Liver (tissue), 8 donors: ENCODE measurements at regions not wholly inside any gene's neighbourhood (a gene's known extent, or its start where the extent isn't known, plus 50 kb on each side); places are given as distances from the start of the nearest gene placed in this dataset.

Experiments
- DNase-seq: peaks from one replicate; pipeline ENCODE4 v3.0.0-alpha.2; 2017; ENCODE audit warnings: low spot score
- H3K27ac ChIP-seq, 2 donors: one replicate each; pipeline ENCODE4 v1.7.0; 2013; ENCODE audit warnings: inconsistent platforms in 2 of 2, low read length in 2 of 2, control low read depth in 1 of 2, low read depth in 1 of 2, mild to moderate bottlenecking in 1 of 2
- H3K27me3 ChIP-seq, 4 donors: one replicate each; pipeline versions ENCODE4 v1.6.1 to v1.7.0; 2013; ENCODE audit warnings: low read length in 3 of 4, inconsistent platforms in 1 of 4, mild to moderate bottlenecking in 1 of 4, moderate library complexity in 1 of 4; ENCODE audit not compliant: control insufficient read depth in 4 of 4, insufficient read depth in 4 of 4
- H3K36me3 ChIP-seq, 4 donors: one replicate each; pipeline versions ENCODE4 v1.6.1 to v1.7.0; 2013; ENCODE audit warnings: low read length in 3 of 4, mild to moderate bottlenecking in 3 of 4, low read depth in 1 of 4, moderate library complexity in 1 of 4; ENCODE audit not compliant: control insufficient read depth in 4 of 4, insufficient read depth in 3 of 4
- H3K4me1 ChIP-seq, 4 donors: one replicate each; pipeline versions ENCODE4 v1.6.1 to v1.7.0; 2013; ENCODE audit warnings: low read length in 3 of 4, mild to moderate bottlenecking in 3 of 4, moderate library complexity in 1 of 4; ENCODE audit not compliant: control insufficient read depth in 4 of 4, insufficient read depth in 4 of 4
- H3K4me3 ChIP-seq, 3 donors: one replicate each; pipeline versions ENCODE4 v1.6.1 to v1.7.0; 2013; ENCODE audit warnings: low read length in 3 of 3, control low read depth in 1 of 3, low read depth in 1 of 3, mild to moderate bottlenecking in 1 of 3
- H3K9ac ChIP-seq, 2 donors: one replicate each; pipeline ENCODE4 v1.7.0; 2013; ENCODE audit warnings: low read length in 2 of 2, mild to moderate bottlenecking in 2 of 2, moderate library complexity in 2 of 2, control low read depth in 1 of 2, low read depth in 1 of 2
- H3K9me3 ChIP-seq, 4 donors: one replicate each; pipeline versions ENCODE4 v1.6.1 to v1.7.0; 2013; ENCODE audit warnings: low read length in 3 of 4; ENCODE audit not compliant: control insufficient read depth in 4 of 4
- CTCF ChIP-seq: fragments of 150-350 bp; IDR thresholded peaks from 2 replicates; pipeline ENCODE4 v1.5.1; 2017; ENCODE audit warnings: improper control_type of control experiment, low read depth, low read length; ENCODE audit not compliant: missing input control
- FOXA1 ChIP-seq: IDR thresholded peaks from 2 replicates; pipeline ENCODE4 v1.6.1; 2016; ENCODE audit warnings: antibody characterized with exemption
- FOXA2 ChIP-seq: IDR thresholded peaks from 2 replicates; pipeline ENCODE4 v1.6.1; 2016; ENCODE audit warnings: antibody characterized with exemption
- GABPA ChIP-seq, 2 donors: IDR thresholded peaks in 1 of 2; conservative IDR thresholded peaks in 1 of 2; 2 replicates each; pipeline ENCODE4 v1.6.1; 2016; ENCODE audit warnings: antibody characterized with exemption in 2 of 2, mild to moderate bottlenecking in 1 of 2, moderate library complexity in 1 of 2
- HNF4G ChIP-seq: IDR thresholded peaks from 2 replicates; pipeline ENCODE4 v1.6.1; 2016; ENCODE audit warnings: antibody characterized with exemption
- NR2F2 ChIP-seq: IDR thresholded peaks from 2 replicates; pipeline ENCODE4 v1.6.1; 2016; ENCODE audit warnings: antibody characterized with exemption
- REST ChIP-seq: IDR thresholded peaks from 2 replicates; pipeline ENCODE4 v1.6.1; 2016; ENCODE audit warnings: antibody characterized with exemption, mild to moderate bottlenecking
- SP1 ChIP-seq: IDR thresholded peaks from 2 replicates; pipeline ENCODE4 v1.6.1; 2018; ENCODE audit warnings: antibody characterized with exemption, mild to moderate bottlenecking
- ZBTB33 ChIP-seq: IDR thresholded peaks from 2 replicates; pipeline ENCODE4 v1.6.1; 2016; ENCODE audit warnings: antibody characterized with exemption
- WGBS: extraction: QIAGEN DNeasy Blood & Tissue Kit; methylation state at CpG from one replicate; pipeline ENCODE4 v1.1.7; 2013; 5-methylcytosine and 5-hydroxymethylcytosine counted together
- donor health status: healthy.
- donor health status: healthy.
- donor health status: healthy.
- donor health status: healthy.
- donor health status: healthy.

- no peaks in the 10 kb centered on the region for H3K36me3 ChIP-seq
- no peak overlapping the region for H3K4me3 ChIP-seq
- DNase-seq, result no peak
- H3K9ac ChIP-seq, result no peak overlapping the region
- no peak for TF ChIP-seq CTCF
- TF ChIP-seq GABPA (IDR thresholded peaks at IDR 0.05 in 1 of 2, conservative IDR thresholded peaks at IDR 0.05 in 1 of 2), result no peak
- TF ChIP-seq REST, result no peak
- no peak for TF ChIP-seq HNF4G
- TF ChIP-seq NR2F2, result no peak
- TF ChIP-seq ZBTB33, result no peak
- H3K27ac ChIP-seq, result no peak overlapping the region
- H3K9me3 ChIP-seq, result no peaks in the 10 kb centered on the region
- 61% methylated on average over 2 of the region's 2 CpGs for WGBS
- H3K27me3 ChIP-seq, result peaks cover 0 to 2% (median 0%) of the 10 kb centered on the region in 4 donors
- no peaks in the 10 kb centered on the region for H3K4me1 ChIP-seq
Observed at GRCh38 chr13:105389373-105389772, 1146.1 kb downstream of the EFNB2 start.

- Histone ChIP-seq H3K4me3 (no peak overlapping the region), H3K36me3 (no peaks in the 10 kb centered on the region), H3K27ac (no peak overlapping the region), H3K9ac (no peak overlapping the region), H3K27me3 (no peaks in the 10 kb centered on the region), H3K9me3 (peaks cover 0 to 3% (median 0%) of the 10 kb centered on the region in 4 donors), H3K4me1 (no peaks in the 10 kb centered on the region)
- no peak for DNase-seq
- TF ChIP-seq CTCF, result no peak
- TF ChIP-seq FOXA2, result no peak
- no peak for TF ChIP-seq SP1
- no peak for TF ChIP-seq FOXA1
- whole genome bisulfite sequencing, result 83% methylated on average over 7 of the region's 7 CpGs
Observed at GRCh38 chr13:105377452-105377851, 1158.0 kb downstream of the EFNB2 start.
